HepG2 (cell line): ENCODE measurements at regions not wholly inside any gene's neighbourhood (a gene's known extent, or its start where the extent isn't known, plus 50 kb on each side); places are given as distances from the start of the nearest gene placed in this dataset.
"Not testable (repeated sequence)": the region's sequence is repeated elsewhere in the genome, so short reads cannot be mapped to it uniquely, and the experiment has no call there.

Experiments used
- NCOR1 ChIP-seq: fragments of 200-600 bp; sonication (generic); IDR thresholded peaks from 2 replicates; pipeline ENCODE4 v1.7.0; 2017; ENCODE audit warnings: antibody characterized with exemption, low read length, borderline replicate concordance
- TCF7L2 ChIP-seq: IDR thresholded peaks from 2 replicates; pipeline ENCODE4 v1.6.1; 2011; ENCODE audit warnings: mild to moderate bottlenecking, low read depth, low read length, moderate library complexity
- ZKSCAN1 ChIP-seq: fragments of 150-350 bp; IDR thresholded peaks from 2 replicates; pipeline ENCODE4 v1.6.1; 2014; ENCODE audit warnings: low read length
- TF ChIP-seq, protein P1 (sequence below): sonication (generic); formaldehyde crosslinking; IDR thresholded peaks from 2 replicates; pipeline ENCODE4 v1.5.0; 2020; ENCODE audit warnings: missing genetic modification reagents
- TF ChIP-seq, protein P2 (sequence below): sonication (generic); formaldehyde crosslinking; IDR thresholded peaks from 2 replicates; pipeline ENCODE4 v1.9.0; 2021; ENCODE audit warnings: mild to moderate bottlenecking, missing genetic modification reagents

DNA sequence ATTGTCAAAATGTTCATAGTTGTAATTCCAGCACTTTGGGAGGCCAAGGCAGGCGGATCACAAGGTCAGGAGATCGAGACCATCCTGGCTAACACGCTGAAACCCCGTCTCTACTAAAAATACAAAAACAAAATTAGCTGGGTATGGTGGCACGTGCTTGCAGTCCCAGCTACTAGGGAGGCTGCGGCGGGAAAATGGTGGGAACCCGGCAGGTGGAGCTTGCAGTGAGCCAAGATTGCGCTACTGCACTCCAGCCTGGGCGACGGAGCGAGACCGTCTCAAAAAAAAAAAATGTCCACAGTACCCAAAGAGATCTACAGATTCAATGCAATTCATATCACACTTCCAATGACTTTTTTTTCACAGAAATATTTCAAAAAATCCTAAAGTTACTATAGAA, 1610.3 kb upstream of the FLRT2 start:
- TF ChIP-seq ZKSCAN1, TCF7L2, NCOR1: not testable (repeated sequence)
- TF ChIP-seq, protein P1, sequence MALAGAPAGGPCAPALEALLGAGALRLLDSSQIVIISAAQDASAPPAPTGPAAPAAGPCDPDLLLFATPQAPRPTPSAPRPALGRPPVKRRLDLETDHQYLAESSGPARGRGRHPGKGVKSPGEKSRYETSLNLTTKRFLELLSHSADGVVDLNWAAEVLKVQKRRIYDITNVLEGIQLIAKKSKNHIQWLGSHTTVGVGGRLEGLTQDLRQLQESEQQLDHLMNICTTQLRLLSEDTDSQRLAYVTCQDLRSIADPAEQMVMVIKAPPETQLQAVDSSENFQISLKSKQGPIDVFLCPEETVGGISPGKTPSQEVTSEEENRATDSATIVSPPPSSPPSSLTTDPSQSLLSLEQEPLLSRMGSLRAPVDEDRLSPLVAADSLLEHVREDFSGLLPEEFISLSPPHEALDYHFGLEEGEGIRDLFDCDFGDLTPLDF (CRISPR knock-in tag) = not testable (repeated sequence)
- TF ChIP-seq, protein P2, sequence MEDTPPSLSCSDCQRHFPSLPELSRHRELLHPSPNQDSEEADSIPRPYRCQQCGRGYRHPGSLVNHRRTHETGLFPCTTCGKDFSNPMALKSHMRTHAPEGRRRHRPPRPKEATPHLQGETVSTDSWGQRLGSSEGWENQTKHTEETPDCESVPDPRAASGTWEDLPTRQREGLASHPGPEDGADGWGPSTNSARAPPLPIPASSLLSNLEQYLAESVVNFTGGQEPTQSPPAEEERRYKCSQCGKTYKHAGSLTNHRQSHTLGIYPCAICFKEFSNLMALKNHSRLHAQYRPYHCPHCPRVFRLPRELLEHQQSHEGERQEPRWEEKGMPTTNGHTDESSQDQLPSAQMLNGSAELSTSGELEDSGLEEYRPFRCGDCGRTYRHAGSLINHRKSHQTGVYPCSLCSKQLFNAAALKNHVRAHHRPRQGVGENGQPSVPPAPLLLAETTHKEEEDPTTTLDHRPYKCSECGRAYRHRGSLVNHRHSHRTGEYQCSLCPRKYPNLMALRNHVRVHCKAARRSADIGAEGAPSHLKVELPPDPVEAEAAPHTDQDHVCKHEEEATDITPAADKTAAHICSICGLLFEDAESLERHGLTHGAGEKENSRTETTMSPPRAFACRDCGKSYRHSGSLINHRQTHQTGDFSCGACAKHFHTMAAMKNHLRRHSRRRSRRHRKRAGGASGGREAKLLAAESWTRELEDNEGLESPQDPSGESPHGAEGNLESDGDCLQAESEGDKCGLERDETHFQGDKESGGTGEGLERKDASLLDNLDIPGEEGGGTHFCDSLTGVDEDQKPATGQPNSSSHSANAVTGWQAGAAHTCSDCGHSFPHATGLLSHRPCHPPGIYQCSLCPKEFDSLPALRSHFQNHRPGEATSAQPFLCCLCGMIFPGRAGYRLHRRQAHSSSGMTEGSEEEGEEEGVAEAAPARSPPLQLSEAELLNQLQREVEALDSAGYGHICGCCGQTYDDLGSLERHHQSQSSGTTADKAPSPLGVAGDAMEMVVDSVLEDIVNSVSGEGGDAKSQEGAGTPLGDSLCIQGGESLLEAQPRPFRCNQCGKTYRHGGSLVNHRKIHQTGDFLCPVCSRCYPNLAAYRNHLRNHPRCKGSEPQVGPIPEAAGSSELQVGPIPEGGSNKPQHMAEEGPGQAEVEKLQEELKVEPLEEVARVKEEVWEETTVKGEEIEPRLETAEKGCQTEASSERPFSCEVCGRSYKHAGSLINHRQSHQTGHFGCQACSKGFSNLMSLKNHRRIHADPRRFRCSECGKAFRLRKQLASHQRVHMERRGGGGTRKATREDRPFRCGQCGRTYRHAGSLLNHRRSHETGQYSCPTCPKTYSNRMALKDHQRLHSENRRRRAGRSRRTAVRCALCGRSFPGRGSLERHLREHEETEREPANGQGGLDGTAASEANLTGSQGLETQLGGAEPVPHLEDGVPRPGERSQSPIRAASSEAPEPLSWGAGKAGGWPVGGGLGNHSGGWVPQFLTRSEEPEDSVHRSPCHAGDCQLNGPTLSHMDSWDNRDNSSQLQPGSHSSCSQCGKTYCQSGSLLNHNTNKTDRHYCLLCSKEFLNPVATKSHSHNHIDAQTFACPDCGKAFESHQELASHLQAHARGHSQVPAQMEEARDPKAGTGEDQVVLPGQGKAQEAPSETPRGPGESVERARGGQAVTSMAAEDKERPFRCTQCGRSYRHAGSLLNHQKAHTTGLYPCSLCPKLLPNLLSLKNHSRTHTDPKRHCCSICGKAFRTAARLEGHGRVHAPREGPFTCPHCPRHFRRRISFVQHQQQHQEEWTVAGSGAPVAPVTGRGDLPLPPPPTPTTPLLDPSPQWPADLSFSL = not testable (repeated sequence)
